Natural killer cell (primary cell): ENCODE measurements at regions not wholly inside any gene's neighbourhood (a gene's known extent, or its start where the extent isn't known, plus 50 kb on each side); places are given as distances from the start of the nearest gene placed in this dataset.

Experiments used
- ATAC-seq, 3 donors: fragments of 150-1000 bp in 2 of 3; fragments of 200-7000 bp in 1 of 3; cut with Tn5 transposase; 1 replicate in 1 of 3; 2 replicates in 2 of 3; pipeline ENCODE4 v1.10.0; 2021; ENCODE audit warnings: mild to moderate bottlenecking in 2 of 3, moderate library complexity in 2 of 3
- DNase-seq, 2 donors: peaks; one replicate each; pipeline versions ENCODE4 v3.0.0 to v3.0.0-alpha.2; 2013 to 2021; ENCODE audit warnings: mixed read lengths in 1 of 2
- H3K27ac ChIP-seq: one replicate; pipeline ENCODE4 v1.5.1; 2013; ENCODE audit warnings: mild to moderate bottlenecking, low read length
- H3K27me3 ChIP-seq: one replicate; pipeline ENCODE4 v1.6.1; 2013; ENCODE audit warnings: low read length; ENCODE audit not compliant: control insufficient read depth, insufficient read depth
- H3K36me3 ChIP-seq: one replicate; pipeline ENCODE4 v1.6.1; 2013; ENCODE audit warnings: low read length; ENCODE audit not compliant: control insufficient read depth, insufficient read depth
- H3K4me1 ChIP-seq: one replicate; pipeline ENCODE4 v1.6.1; 2013; ENCODE audit warnings: low read length; ENCODE audit not compliant: control insufficient read depth, insufficient read depth
- H3K4me3 ChIP-seq: one replicate; pipeline ENCODE4 v1.5.1; 2013; ENCODE audit warnings: low read length
- H3K9me3 ChIP-seq: one replicate; pipeline ENCODE4 v1.6.1; 2013; ENCODE audit warnings: low read length; ENCODE audit not compliant: control insufficient read depth, insufficient read depth
- H3K27ac Mint-ChIP-seq, 2 donors: one replicate each; pipeline ENCODE4 v1.8.0; 2022; ENCODE audit warnings: mild to moderate bottlenecking in 2 of 2, mixed read lengths in 2 of 2, moderate library complexity in 1 of 2
- H3K27me3 Mint-ChIP-seq, 2 donors: one replicate each; pipeline ENCODE4 v1.8.0; 2022; ENCODE audit warnings: low read depth in 2 of 2, mixed read lengths in 2 of 2
- H3K36me3 Mint-ChIP-seq: one replicate; pipeline ENCODE4 v1.8.0; 2022; ENCODE audit warnings: mixed read lengths
- H3K4me1 Mint-ChIP-seq, 2 donors: one replicate each; pipeline ENCODE4 v1.8.0; 2022; ENCODE audit warnings: mixed read lengths in 2 of 2
- H3K4me3 Mint-ChIP-seq: one replicate; pipeline ENCODE4 v1.8.0; 2022; ENCODE audit warnings: mild to moderate bottlenecking, moderate library complexity, mixed read lengths
- H3K9me3 Mint-ChIP-seq, 2 donors: one replicate each; pipeline ENCODE4 v1.8.0; 2022; ENCODE audit warnings: mixed read lengths in 2 of 2
- CTCF ChIP-seq: fragments of 200-600 bp; IDR thresholded peaks from one replicate; pipeline ENCODE4 v1.8.0; 2022; ENCODE audit warnings: antibody characterized with exemption
- WGBS: methylation state at CpG from one replicate; pipeline ENCODE4 v1.1.7; 2013; ENCODE audit warnings: missing lambda C conversion rate; ENCODE audit not compliant: insufficient coverage; 5-methylcytosine and 5-hydroxymethylcytosine counted together
- intact Hi-C: fragments of 100-400 bp; cut with micrococcal nuclease; formaldehyde crosslinking; loops from one replicate; pipeline ENCODE4 v1.14.2; 2022

DNA sequence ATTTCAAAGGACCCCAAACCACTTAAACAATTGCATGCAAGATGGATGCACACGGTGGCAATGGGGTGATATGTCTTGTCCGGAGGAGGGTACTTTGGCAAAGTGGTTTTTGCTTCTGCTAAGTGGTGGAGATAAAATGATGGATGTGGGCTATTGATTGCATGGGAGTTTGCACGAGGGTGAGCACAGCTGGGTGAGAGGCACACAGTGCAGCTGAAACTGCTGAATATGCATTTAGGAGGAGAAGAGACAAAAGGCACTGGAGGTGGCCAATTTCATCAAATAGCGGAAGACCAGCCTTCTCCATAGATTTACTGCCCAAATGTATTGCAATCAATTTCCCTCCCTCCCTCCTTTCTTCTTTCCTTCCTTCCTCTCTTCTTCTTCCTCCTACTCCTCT, 414.4 kb upstream of the EEF2KMT start:
- H3K36me3 Mint-ChIP-seq = no peaks in the 10 kb centered on the region
- H3K27me3 ChIP-seq = no peaks in the 10 kb centered on the region

GRCh38 chr16:5510819-5511370, 413.3 kb upstream of the EEF2KMT start:
- ATAC-seq (no peak), DNase-seq (no peak)
- Mint-ChIP-seq H3K27ac (no peak overlapping the region), H3K36me3 (no peaks in the 10 kb centered on the region), H3K9me3 (peaks cover 2% of the 10 kb centered on the region in 2 donors), H3K4me1 (no peaks in the 10 kb centered on the region), H3K27me3 (peaks cover 3 to 8% of the 10 kb centered on the region in 2 donors), H3K4me3 (no peak overlapping the region)
- intact Hi-C loops = no loop called here
- no peak for TF ChIP-seq CTCF
- Histone ChIP-seq H3K36me3 (no peaks in the 10 kb centered on the region), H3K27ac (no peak overlapping the region), H3K4me1 (no peaks in the 10 kb centered on the region), H3K27me3 (no peaks in the 10 kb centered on the region), H3K4me3 (no peak overlapping the region), H3K9me3 (no peaks in the 10 kb centered on the region)
- 35% methylated on average over 4 of the region's 5 CpGs for WGBS

More for the DNA sequence above, 414.4 kb upstream of the EEF2KMT start:
- Mint-ChIP-seq H3K9me3 (peaks cover 5% of the 10 kb centered on the region in 2 donors), H3K27me3 (peaks cover 6 to 8% of the 10 kb centered on the region in 2 donors), H3K4me3 (no peak overlapping the region), H3K4me1 (no peaks in the 10 kb centered on the region), H3K27ac (no peak overlapping the region)
- H3K4me3 ChIP-seq = no peak overlapping the region
- no peaks in the 10 kb centered on the region for H3K4me1 ChIP-seq
- no peak for ATAC-seq
- H3K36me3 ChIP-seq = no peaks in the 10 kb centered on the region
- no peak overlapping the region for H3K27ac ChIP-seq
- TF ChIP-seq CTCF = no peak
- no peak for DNase-seq
- intact Hi-C loops = no loop called here
- H3K9me3 ChIP-seq = no peaks in the 10 kb centered on the region
- WGBS = 50% methylated on average over 4 of the region's 4 CpGs

- TF ChIP-seq CTCF = no peak
- no peak overlapping the region for H3K27ac Mint-ChIP-seq
- no peak for ATAC-seq
- Histone ChIP-seq H3K27me3 (no peaks in the 10 kb centered on the region), H3K4me1 (no peaks in the 10 kb centered on the region), H3K4me3 (no peak overlapping the region), H3K9me3 (no peaks in the 10 kb centered on the region), H3K36me3 (no peaks in the 10 kb centered on the region), H3K27ac (no peak overlapping the region)
- H3K36me3 Mint-ChIP-seq = no peaks in the 10 kb centered on the region
- no peak overlapping the region for H3K4me3 Mint-ChIP-seq
- WGBS = 89% methylated on average over 9 of the region's 9 CpGs
- no peak for DNase-seq
- intact Hi-C loops = no loop called here
- H3K9me3 Mint-ChIP-seq = peaks cover 2% of the 10 kb centered on the region in 2 donors
- no peaks in the 10 kb centered on the region for H3K4me1 Mint-ChIP-seq
- peaks cover 3 to 8% of the 10 kb centered on the region in 2 donors for H3K27me3 Mint-ChIP-seq
Observed at GRCh38 chr16:5509794-5510193, 412.2 kb upstream of the EEF2KMT start.

- Mint-ChIP-seq H3K4me1 (no peaks in the 10 kb centered on the region), H3K27ac (no peak overlapping the region), H3K9me3 (peaks cover 0 to under 1% of the 10 kb centered on the region in 2 donors), H3K27me3 (peaks cover 3 to 4% of the 10 kb centered on the region in 2 donors), H3K36me3 (no peaks in the 10 kb centered on the region), H3K4me3 (no peak overlapping the region)
- H3K36me3 ChIP-seq = no peaks in the 10 kb centered on the region
- no peaks in the 10 kb centered on the region for H3K27me3 ChIP-seq
- 94% methylated on average over 7 of the region's 7 CpGs for WGBS
- H3K27ac ChIP-seq = no peak overlapping the region
- ATAC-seq = no peak
- no peak for DNase-seq
- no peaks in the 10 kb centered on the region for H3K4me1 ChIP-seq
- no peaks in the 10 kb centered on the region for H3K9me3 ChIP-seq
- no peak for TF ChIP-seq CTCF
- intact Hi-C loops = no loop called here
- H3K4me3 ChIP-seq = no peak overlapping the region
Observed at GRCh38 chr16:5509336-5509735, 411.7 kb upstream of the EEF2KMT start.
